ENCODE measurements at regions not wholly inside any gene's neighbourhood (a gene's known extent, or its start where the extent isn't known, plus 50 kb on each side); places are given as distances from the start of the nearest gene placed in this dataset.

GRCh38 chr16:55061126-55061525, 130.5 kb downstream of the IRX5 start:
- H3K27ac ChIP-seq (ENCODE audit: low read length in 2 of 2): no peak overlapping the region

GRCh38 chr16:55062442-55062841, 131.8 kb downstream of the IRX5 start:
- Histone ChIP-seq H3K79me2 (ENCODE audit: control insufficient read depth, insufficient read depth, low read length) (no peaks in the 10 kb centered on the region), H3K36me3 (replicated peaks in 1 of 2; ENCODE audit: control extremely low read depth in 1 of 2, control insufficient read depth in 1 of 2, extremely low read depth in 1 of 2, insufficient read depth in 2 of 2, low read length in 1 of 2) (no peaks in the 10 kb centered on the region), H2AFZ (ENCODE audit: insufficient read depth, low read depth, low read length, poor library complexity, severe bottlenecking) (no peak overlapping the region), H3K27me3 (replicated peaks in 1 of 4; ENCODE audit: control extremely low read depth in 1 of 4, control insufficient read depth in 3 of 4, insufficient read depth in 4 of 4, low read length in 3 of 4) (peaks cover 0 to 8% (median 0%) of the 10 kb centered on the region in 4 experiments), H3K27ac (ENCODE audit: low read length in 2 of 2) (no peak overlapping the region), H4K20me1 (ENCODE audit: control insufficient read depth, insufficient read depth, low read length, poor library complexity, severe bottlenecking) (no peaks in the 10 kb centered on the region), H3K4me3 (ENCODE audit: control extremely low read depth in 1 of 5, extremely low read depth in 1 of 5, insufficient read depth in 1 of 5, low read depth in 2 of 5, low read length in 4 of 5) (no peak overlapping the region), H3K9ac (ENCODE audit: low read length) (no peak overlapping the region), H3K9me3 (ENCODE audit: control extremely low read depth in 1 of 3, control insufficient read depth in 2 of 3, insufficient read depth in 1 of 3, low read length in 2 of 3) (peaks cover 0 to 10% (median 0%) of the 10 kb centered on the region in 3 donors), H3K4me2 (replicated peaks; ENCODE audit: low read depth, low read length, poor library complexity, severe bottlenecking) (no peak overlapping the region), H3K4me1 (ENCODE audit: control insufficient read depth in 2 of 2, insufficient read depth in 2 of 2, low read length in 2 of 2) (no peaks in the 10 kb centered on the region)
- Mint-ChIP-seq H3K9me3 (ENCODE audit: insufficient read depth) (no peaks in the 10 kb centered on the region), H3K27me3 (peaks cover 33% of the 10 kb centered on the region), H3K27ac (no peak overlapping the region), H3K4me3 (no peak overlapping the region), H3K4me1 (no peaks in the 10 kb centered on the region)
- TF ChIP-seq EZH2 (IDR thresholded peaks at IDR 0.05; ENCODE audit: borderline replicate concordance, insufficient read depth, low read depth, low read length, poor library complexity, severe bottlenecking) (no peak), CTCF (IDR thresholded peaks at IDR 0.05) (no peak)
- no peak for ATAC-seq (ENCODE audit: low read depth)
- DNase-seq: no peak
- CTCF ChIA-PET: no interaction called here
- WGBS (ENCODE audit: insufficient coverage): 100% methylated on average over 2 of the region's 2 CpGs
- POLR2A ChIA-PET: no interaction called here
- intact Hi-C loops (cut with micrococcal nuclease): no loop called here

More at GRCh38 chr16:55061126-55061525, 130.5 kb downstream of the IRX5 start:
- Mint-ChIP-seq H3K4me3 (no peak overlapping the region), H3K9me3 (ENCODE audit: insufficient read depth) (no peaks in the 10 kb centered on the region), H3K27ac (no peak overlapping the region), H3K4me1 (peaks cover 6% of the 10 kb centered on the region), H3K27me3 (peaks cover 46% of the 10 kb centered on the region)
- H3K4me1 ChIP-seq (ENCODE audit: control insufficient read depth in 2 of 2, insufficient read depth in 2 of 2, low read length in 2 of 2): no peaks in the 10 kb centered on the region
- H3K4me2 ChIP-seq (replicated peaks; ENCODE audit: low read depth, low read length, poor library complexity, severe bottlenecking): no peak overlapping the region
- H3K27me3 ChIP-seq (replicated peaks in 1 of 4; ENCODE audit: control extremely low read depth in 1 of 4, control insufficient read depth in 3 of 4, insufficient read depth in 4 of 4, low read length in 3 of 4): peaks cover 0 to 21% (median 1%) of the 10 kb centered on the region in 4 experiments
- H3K4me3 ChIP-seq (ENCODE audit: control extremely low read depth in 1 of 5, extremely low read depth in 1 of 5, insufficient read depth in 1 of 5, low read depth in 2 of 5, low read length in 4 of 5): no peak overlapping the region
- H4K20me1 ChIP-seq (ENCODE audit: control insufficient read depth, insufficient read depth, low read length, poor library complexity, severe bottlenecking): no peaks in the 10 kb centered on the region
- TF ChIP-seq CTCF (IDR thresholded peaks at IDR 0.05): no peak
- no peak for TF ChIP-seq EZH2 (IDR thresholded peaks at IDR 0.05; ENCODE audit: borderline replicate concordance, insufficient read depth, low read depth, low read length, poor library complexity, severe bottlenecking)
- H2AFZ ChIP-seq (ENCODE audit: insufficient read depth, low read depth, low read length, poor library complexity, severe bottlenecking): no peak overlapping the region
- H3K79me2 ChIP-seq (ENCODE audit: control insufficient read depth, insufficient read depth, low read length): no peaks in the 10 kb centered on the region
- ChIA-PET POLR2A (no interaction called here), CTCF (no interaction called here)
- ATAC-seq (ENCODE audit: low read depth) (no peak), DNase-seq (no peak)
- H3K36me3 ChIP-seq (replicated peaks in 1 of 2; ENCODE audit: control extremely low read depth in 1 of 2, control insufficient read depth in 1 of 2, extremely low read depth in 1 of 2, insufficient read depth in 2 of 2, low read length in 1 of 2): no peaks in the 10 kb centered on the region
- intact Hi-C loops (cut with micrococcal nuclease): no loop called here
- H3K9ac ChIP-seq (ENCODE audit: low read length): no peak overlapping the region
- H3K9me3 ChIP-seq (ENCODE audit: control extremely low read depth in 1 of 3, control insufficient read depth in 2 of 3, insufficient read depth in 1 of 3, low read length in 2 of 3): peaks cover 0 to 14% (median 0%) of the 10 kb centered on the region in 3 donors
- WGBS (ENCODE audit: insufficient coverage): no CpG with 5 or more reads among the region's 1 CpG
